DND-41 (cell line): ENCODE measurements at regions not wholly inside any gene's neighbourhood (a gene's known extent, or its start where the extent isn't known, plus 50 kb on each side); places are given as distances from the start of the nearest gene placed in this dataset.

Source experiments
- ATAC-seq: fragments of 200-7000 bp; cut with Tn5 transposase; 3 replicates; pipeline ENCODE4 v1.9.1; 2021; ENCODE audit warnings: low read depth; ENCODE audit not compliant: insufficient read depth
- DNase-seq: peaks from one replicate; pipeline ENCODE4 v3.0.0-alpha.2; 2020
- H2AFZ ChIP-seq: 2 replicates; pipeline ENCODE4 v1.6.0; 2012; ENCODE audit warnings: low read depth, low read length
- H3K27ac ChIP-seq: 2 replicates; pipeline ENCODE4 v1.5.1; 2012; ENCODE audit warnings: low read length, inconsistent platforms
- H3K27me3 ChIP-seq: fragments of 200-600 bp; sonication (generic); 2 replicates; pipeline ENCODE4 v1.6.0; 2012; ENCODE audit warnings: low read length, mild to moderate bottlenecking, inconsistent platforms; ENCODE audit not compliant: insufficient read depth, poor library complexity
- H3K36me3 ChIP-seq: 2 replicates; pipeline ENCODE4 v1.5.1; 2012; ENCODE audit warnings: low read length, inconsistent platforms; ENCODE audit not compliant: insufficient read depth
- H3K4me1 ChIP-seq: 2 replicates; pipeline ENCODE4 v1.5.1; 2012; ENCODE audit warnings: mild to moderate bottlenecking, low read length; ENCODE audit not compliant: insufficient read depth
- H3K4me2 ChIP-seq: 2 replicates; pipeline ENCODE4 v1.6.0; 2012; ENCODE audit warnings: mild to moderate bottlenecking, moderate library complexity, low read length, inconsistent platforms; ENCODE audit not compliant: insufficient read depth
- H3K4me3 ChIP-seq, 2 experiments: fragments of 200-600 bp in 1 of 2; shearing (Covaris generic) in 1 of 2; 2 replicates each; pipeline ENCODE4 v1.5.1; 2012 to 2016; ENCODE audit warnings: inconsistent platforms in 2 of 2, low read length in 2 of 2, mild to moderate bottlenecking in 2 of 2, low read depth in 1 of 2, moderate library complexity in 1 of 2
- H3K79me2 ChIP-seq: 2 replicates; pipeline ENCODE4 v1.6.0; 2012; ENCODE audit warnings: low read length, inconsistent platforms; ENCODE audit not compliant: insufficient read depth
- H3K9ac ChIP-seq: 2 replicates; pipeline ENCODE4 v1.6.0; 2012; ENCODE audit warnings: low read depth, mild to moderate bottlenecking, inconsistent platforms, low read length, moderate library complexity
- H3K9me3 ChIP-seq: 2 replicates; pipeline ENCODE4 v1.5.1; 2012; ENCODE audit warnings: low read length, moderate library complexity, mild to moderate bottlenecking, inconsistent platforms; ENCODE audit not compliant: insufficient read depth, severe bottlenecking
- H4K20me1 ChIP-seq: 2 replicates; pipeline ENCODE4 v1.6.0; 2012; ENCODE audit warnings: low read length; ENCODE audit not compliant: insufficient read depth
- EZH2 ChIP-seq: IDR thresholded peaks from 3 replicates; pipeline ENCODE4 v1.6.1; 2012; ENCODE audit warnings: borderline replicate concordance, low read depth, mild to moderate bottlenecking, moderate library complexity, low read length, inconsistent platforms; ENCODE audit not compliant: severe bottlenecking
- TF ChIP-seq, protein P1 (sequence below): IDR thresholded peaks from 2 replicates; pipeline ENCODE4 v1.5.1; 2012; ENCODE audit warnings: borderline replicate concordance, low read length, moderate library complexity, mild to moderate bottlenecking; ENCODE audit not compliant: poor library complexity, severe bottlenecking; ENCODE audit errors: extremely low read depth

GRCh38 chr4:128688033-128688721 lies 121.3 kb upstream of the JADE1 start:
- TF ChIP-seq EZH2: no peak
- TF ChIP-seq, protein P1, sequence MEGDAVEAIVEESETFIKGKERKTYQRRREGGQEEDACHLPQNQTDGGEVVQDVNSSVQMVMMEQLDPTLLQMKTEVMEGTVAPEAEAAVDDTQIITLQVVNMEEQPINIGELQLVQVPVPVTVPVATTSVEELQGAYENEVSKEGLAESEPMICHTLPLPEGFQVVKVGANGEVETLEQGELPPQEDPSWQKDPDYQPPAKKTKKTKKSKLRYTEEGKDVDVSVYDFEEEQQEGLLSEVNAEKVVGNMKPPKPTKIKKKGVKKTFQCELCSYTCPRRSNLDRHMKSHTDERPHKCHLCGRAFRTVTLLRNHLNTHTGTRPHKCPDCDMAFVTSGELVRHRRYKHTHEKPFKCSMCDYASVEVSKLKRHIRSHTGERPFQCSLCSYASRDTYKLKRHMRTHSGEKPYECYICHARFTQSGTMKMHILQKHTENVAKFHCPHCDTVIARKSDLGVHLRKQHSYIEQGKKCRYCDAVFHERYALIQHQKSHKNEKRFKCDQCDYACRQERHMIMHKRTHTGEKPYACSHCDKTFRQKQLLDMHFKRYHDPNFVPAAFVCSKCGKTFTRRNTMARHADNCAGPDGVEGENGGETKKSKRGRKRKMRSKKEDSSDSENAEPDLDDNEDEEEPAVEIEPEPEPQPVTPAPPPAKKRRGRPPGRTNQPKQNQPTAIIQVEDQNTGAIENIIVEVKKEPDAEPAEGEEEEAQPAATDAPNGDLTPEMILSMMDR: no peak
- ATAC-seq: no peak
- Histone ChIP-seq H3K9ac (no peak overlapping the region), H3K4me2 (no peak overlapping the region), H3K79me2 (no peaks in the 10 kb centered on the region), H2AFZ (no peak overlapping the region), H3K27ac (no peak overlapping the region), H4K20me1 (no peaks in the 10 kb centered on the region), H3K4me3 (no peak overlapping the region), H3K36me3 (no peaks in the 10 kb centered on the region), H3K27me3 (no peaks in the 10 kb centered on the region), H3K9me3 (no peaks in the 10 kb centered on the region), H3K4me1 (no peaks in the 10 kb centered on the region)
- DNase-seq: no peak

GRCh38 chr4:128686810-128687209 lies 122.7 kb upstream of the JADE1 start:
- Histone ChIP-seq H3K27ac (no peak overlapping the region), H3K9ac (no peak overlapping the region), H3K4me3 (no peak overlapping the region), H3K9me3 (no peaks in the 10 kb centered on the region), H2AFZ (no peak overlapping the region), H3K36me3 (no peaks in the 10 kb centered on the region), H3K4me1 (no peaks in the 10 kb centered on the region), H3K79me2 (no peaks in the 10 kb centered on the region), H4K20me1 (no peaks in the 10 kb centered on the region), H3K4me2 (no peak overlapping the region), H3K27me3 (no peaks in the 10 kb centered on the region)
- no peak for ATAC-seq
- TF ChIP-seq EZH2: no peak
- TF ChIP-seq, protein P1: no peak
- DNase-seq: no peak

- H3K27ac ChIP-seq: no peak overlapping the region
- no peaks in the 10 kb centered on the region for H3K79me2 ChIP-seq
- no peaks in the 10 kb centered on the region for H3K27me3 ChIP-seq
- H3K9me3 ChIP-seq: no peaks in the 10 kb centered on the region
- no peaks in the 10 kb centered on the region for H3K4me1 ChIP-seq
- DNase-seq (no peak), ATAC-seq (no peak)
- TF ChIP-seq EZH2: no peak
- TF ChIP-seq, protein P1: no peak
- no peak overlapping the region for H3K9ac ChIP-seq
- no peak overlapping the region for H2AFZ ChIP-seq
- no peaks in the 10 kb centered on the region for H3K36me3 ChIP-seq
- H3K4me3 ChIP-seq: no peak overlapping the region
- no peak overlapping the region for H3K4me2 ChIP-seq
- no peaks in the 10 kb centered on the region for H4K20me1 ChIP-seq
Measured at GRCh38 chr4:128686032-128686465, 123.5 kb upstream of the JADE1 start.

GRCh38 chr4:128684016-128684415 lies 125.5 kb upstream of the JADE1 start:
- Histone ChIP-seq H3K4me2 (no peak overlapping the region), H3K36me3 (no peaks in the 10 kb centered on the region), H4K20me1 (no peaks in the 10 kb centered on the region), H3K27me3 (no peaks in the 10 kb centered on the region), H3K79me2 (no peaks in the 10 kb centered on the region), H2AFZ (no peak overlapping the region), H3K9me3 (no peaks in the 10 kb centered on the region), H3K27ac (no peak overlapping the region), H3K4me3 (no peak overlapping the region), H3K9ac (no peak overlapping the region), H3K4me1 (no peaks in the 10 kb centered on the region)
- DNase-seq (no peak), ATAC-seq (no peak)
- TF ChIP-seq EZH2: no peak
- TF ChIP-seq, protein P1: no peak
